ENCODE measurements at regions not wholly inside any gene's neighbourhood (a gene's known extent, or its start where the extent isn't known, plus 50 kb on each side); places are given as distances from the start of the nearest gene placed in this dataset.

DNA sequence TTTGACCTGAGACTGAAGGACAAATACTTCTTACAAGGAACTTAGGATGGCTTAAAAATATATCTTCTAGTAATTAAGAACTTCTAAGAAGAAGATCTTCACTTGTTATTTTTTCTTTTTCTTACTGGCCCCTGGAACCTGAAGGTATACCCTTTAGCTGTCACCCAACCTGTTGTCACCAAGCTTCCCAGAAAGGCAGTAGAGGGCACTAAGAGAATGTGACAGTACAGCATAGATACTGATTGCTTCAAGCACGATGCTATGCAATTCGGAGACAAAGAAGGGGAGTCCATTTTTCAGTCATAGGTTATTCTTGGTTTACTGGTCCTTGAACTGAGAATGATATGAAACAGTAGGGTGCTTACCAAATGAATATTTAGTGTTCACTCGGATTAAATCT, 208.3 kb upstream of the PCDH9 start:
- DNase-seq (ENCODE audit: low spot score): peak; percentile 6

DNA sequence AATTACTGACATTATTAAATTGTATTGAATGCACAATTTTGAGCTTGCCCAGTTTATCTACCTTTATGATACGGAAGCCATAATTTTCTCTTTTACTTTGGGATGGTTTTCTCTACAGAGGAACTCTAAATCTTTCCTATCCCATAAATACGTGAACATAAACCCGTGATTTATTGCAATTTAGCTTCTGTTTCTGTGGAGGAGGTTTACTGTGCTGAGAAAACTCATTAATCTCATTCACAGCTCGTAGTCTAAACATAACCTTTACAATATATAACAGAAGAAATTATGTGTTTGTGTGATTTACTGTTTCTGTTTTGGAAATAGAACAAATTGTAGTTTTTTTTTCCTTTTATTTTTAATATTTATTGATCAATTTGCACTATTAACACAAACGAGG, 207.1 kb upstream of the PCDH9 start:
- no peak for DNase-seq (ENCODE audit: low spot score)

- DNase-seq (ENCODE audit: low spot score): no peak
Measured at GRCh38 chr13:67421475-67421874, 191.3 kb upstream of the PCDH9 start.

DNA sequence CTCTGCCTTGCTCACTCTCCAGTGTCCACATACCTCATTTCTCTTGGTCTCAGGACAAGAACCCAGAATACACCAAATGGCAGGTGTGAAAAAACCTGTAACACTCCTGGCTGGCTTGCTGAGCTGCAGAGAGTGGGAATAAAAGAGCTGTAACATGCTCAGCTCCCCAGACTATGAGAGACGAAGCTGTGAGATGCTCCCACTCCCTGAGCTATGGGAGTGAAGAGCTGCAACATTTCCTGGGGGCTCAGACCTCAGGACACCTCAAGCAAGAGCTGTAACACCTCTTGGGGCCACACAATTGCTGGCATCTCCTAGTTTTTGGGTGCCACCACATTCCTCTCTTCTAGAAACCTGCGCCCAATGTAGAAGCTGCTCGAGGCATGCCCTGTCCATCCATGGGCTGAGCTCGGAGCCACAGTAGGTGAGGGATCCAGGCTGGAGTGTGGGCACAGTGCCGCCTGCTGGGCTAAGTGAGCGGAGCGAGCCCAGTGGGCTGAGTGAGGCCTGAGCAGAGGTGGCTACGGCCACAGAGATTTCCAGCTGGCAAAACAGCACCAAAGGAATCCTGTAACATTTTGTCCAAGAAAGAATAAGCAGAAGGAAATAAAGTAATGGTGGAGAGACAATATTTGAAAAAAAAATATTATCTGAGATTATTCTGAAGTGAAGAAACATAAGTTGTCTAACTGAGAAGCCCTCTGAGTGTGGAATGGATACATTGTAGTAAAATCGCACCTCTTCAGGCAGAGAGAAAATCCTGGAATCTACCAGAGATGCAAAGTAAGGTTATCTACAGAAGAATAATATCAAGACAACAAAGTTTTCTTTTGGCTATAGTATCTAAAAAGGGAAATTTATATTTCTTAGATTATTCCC, 186.2 kb upstream of the PCDH9 start:
- DNase-seq (ENCODE audit: low spot score): peak; percentile 23

DNA sequence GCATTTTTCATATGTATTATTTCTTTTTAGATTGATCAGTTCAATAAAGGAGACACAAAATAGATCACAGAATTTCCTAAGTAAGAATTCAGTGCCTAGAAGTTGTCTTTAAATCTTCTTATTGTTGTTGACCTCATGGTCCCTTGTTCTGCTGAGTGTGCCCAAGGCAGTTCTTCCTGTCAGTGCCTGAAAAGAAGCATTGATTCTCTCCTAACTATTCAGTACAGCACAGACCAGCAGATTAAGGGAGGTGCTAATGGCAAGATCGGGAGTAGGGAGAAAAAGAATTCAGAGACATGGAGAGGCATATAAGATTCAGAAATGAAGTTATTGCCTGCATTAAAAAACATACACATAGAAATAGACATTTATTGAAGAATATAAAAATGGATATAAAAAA, 180.5 kb upstream of the PCDH9 start:
- DNase-seq (ENCODE audit: low spot score): no peak

DNA sequence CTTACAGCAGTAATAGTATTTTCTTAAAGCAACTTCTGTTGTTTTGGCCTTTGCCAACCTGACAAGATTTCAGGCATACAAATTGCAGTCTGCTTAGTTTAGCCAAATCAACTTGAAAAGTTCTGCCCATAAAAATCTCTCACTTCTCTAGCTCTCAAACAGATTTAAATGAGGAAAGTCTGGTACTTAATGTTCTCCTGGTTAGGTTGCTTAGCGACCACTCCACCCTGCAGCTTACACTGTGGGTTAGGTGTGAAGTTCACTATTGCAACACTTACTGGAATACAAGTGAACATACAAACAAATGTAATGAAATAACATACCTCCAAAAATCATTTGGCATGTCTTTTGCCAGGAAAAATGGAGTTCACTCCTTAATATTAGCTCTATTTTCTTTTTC, 178.7 kb upstream of the PCDH9 start:
- peak; percentile 8 for DNase-seq (ENCODE audit: low spot score)

DNA sequence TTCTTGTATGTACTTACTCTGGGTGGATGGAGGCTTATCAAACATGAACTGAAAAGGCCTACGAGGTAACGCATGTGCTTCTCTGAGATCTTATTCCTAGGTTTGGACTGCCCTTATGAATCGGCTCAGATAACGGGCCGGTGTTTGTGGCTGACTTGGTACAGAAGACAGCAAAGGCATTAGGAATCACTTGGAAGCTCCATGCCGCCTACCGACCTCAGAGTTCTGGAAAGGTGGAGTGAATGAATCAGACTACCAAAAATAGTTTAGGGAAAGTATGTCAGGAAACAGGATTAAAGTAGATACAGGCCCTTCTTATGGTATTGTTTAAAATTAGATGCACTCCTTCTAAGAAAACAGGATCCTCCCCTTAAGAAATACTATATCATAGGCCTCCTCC, 172.4 kb upstream of the PCDH9 start:
- DNase-seq (ENCODE audit: low spot score): no peak

DNA sequence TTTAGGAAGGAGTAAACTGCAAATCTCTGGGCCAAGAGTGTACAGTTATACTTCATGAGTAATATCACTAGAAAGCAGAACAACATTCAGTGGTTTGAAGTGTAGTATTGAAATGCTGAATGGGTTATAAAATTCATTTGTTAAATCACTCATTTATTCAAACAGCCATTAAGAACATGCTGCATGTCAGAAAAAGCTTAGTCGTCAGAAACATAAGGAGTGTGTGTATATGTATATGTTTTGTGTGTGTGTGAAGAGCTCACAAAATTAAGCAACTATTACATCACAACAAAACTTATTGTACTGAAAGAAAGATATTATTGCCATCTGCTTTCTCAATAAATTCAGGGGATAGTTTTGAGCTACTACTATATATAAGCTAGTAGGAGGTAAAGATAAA, 165.4 kb upstream of the PCDH9 start:
- DNase-seq (ENCODE audit: low spot score): no peak

DNA sequence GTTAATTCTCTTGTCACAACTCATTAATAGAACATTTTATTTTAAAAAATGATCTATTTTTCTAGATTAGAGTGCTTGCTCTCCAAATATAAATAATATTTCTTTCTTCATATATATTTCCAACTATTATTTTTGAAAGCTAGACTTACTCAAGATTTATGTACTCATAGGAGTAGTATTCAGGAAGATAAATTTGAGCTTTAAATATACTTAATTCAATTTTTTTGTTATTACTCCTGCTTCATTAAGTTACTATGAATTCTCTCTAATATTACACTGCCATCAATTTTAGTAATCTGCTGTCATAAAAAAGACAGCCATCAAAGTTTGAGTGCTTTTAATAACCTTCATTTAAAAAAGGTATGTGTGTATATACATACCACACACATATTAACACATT, 161.9 kb upstream of the PCDH9 start:
- no peak for DNase-seq (ENCODE audit: low spot score)

DNA sequence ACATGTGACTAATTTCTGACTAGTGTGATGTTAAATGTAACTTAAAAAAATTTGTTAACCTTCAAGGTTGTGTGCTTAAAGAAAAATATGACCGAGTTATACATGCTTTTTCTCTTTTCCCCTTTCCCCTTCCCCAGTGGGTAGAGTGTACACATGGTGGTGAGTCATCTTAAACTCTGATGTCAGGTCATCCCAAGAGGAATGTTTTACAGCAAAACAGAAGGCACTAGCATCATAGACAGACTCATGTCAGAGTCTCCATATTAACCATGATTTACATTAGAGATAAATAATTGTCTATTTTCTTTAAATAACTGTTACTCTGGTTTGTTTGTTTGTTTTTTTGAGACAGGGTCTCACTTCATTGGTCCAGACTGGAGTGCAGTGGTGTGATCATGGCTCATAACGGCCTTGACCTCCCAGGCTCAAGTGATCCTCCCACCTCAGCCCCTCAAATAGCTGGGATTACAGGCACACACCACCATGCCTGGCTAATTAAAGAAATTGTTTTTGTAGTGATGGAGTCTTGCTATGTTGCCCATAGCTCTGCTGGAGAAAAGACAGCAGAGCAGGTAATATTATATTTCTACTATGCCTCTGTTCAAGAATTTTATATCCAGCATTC, 160.4 kb upstream of the PCDH9 start:
- no peak for DNase-seq (ENCODE audit: low spot score)

- DNase-seq (ENCODE audit: low spot score): no peak
Measured at GRCh38 chr13:67389171-67389570, 159.0 kb upstream of the PCDH9 start.

DNA sequence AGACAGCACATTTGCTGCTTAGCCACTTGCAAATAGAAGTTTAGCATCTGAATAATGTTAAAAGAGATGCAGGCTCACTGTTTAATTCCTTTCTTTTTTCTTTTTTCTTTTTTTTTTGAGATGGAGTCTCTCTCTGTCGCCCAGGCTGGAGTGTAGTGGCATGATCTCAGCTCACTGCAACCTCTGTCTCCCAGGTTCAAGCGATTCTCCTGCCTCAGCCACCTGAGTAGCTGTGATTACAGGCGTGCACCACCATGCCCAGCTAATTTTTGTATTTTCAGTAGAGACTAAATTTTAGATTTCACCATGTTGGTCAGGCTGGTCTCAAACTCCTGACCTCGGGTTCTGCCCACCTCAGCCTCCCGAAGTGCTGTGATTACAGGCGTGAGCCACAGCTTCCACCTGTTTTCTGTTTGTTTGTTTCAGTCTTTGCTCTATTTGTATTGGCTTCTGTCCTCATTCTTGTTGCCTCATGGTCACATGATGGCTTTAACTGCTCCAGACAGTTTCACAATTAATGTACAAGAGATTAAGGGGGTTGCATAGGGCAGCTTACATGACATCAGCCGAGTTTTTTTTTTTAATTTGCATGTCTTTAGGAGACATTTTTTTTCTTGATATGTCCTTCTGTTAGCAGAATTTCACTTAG, 153.1 kb upstream of the PCDH9 start:
- peak; percentile 15 for DNase-seq (ENCODE audit: low spot score)

GRCh38 chr13:67377919-67378318, 147.8 kb upstream of the PCDH9 start:
- DNase-seq (ENCODE audit: low spot score): no peak

GRCh38 chr13:67374391-67374790, 144.3 kb upstream of the PCDH9 start:
- no peak for DNase-seq (ENCODE audit: low spot score)

- no peak for DNase-seq (ENCODE audit: low spot score)
Measured at GRCh38 chr13:67372868-67373464, 142.8 kb upstream of the PCDH9 start.

GRCh38 chr13:67369895-67370660, 139.9 kb upstream of the PCDH9 start:
- DNase-seq (ENCODE audit: low spot score): no peak

- DNase-seq (ENCODE audit: low spot score): no peak
Measured at GRCh38 chr13:67367399-67367798, 137.3 kb upstream of the PCDH9 start.

GRCh38 chr13:67366533-67366932, 136.4 kb upstream of the PCDH9 start:
- no peak for DNase-seq (ENCODE audit: low spot score)

GRCh38 chr13:67355812-67356476, 125.8 kb upstream of the PCDH9 start:
- no peak for DNase-seq (ENCODE audit: low spot score)

- DNase-seq (ENCODE audit: low spot score): no peak
Measured at GRCh38 chr13:67353941-67354340, 123.8 kb upstream of the PCDH9 start.

DNA sequence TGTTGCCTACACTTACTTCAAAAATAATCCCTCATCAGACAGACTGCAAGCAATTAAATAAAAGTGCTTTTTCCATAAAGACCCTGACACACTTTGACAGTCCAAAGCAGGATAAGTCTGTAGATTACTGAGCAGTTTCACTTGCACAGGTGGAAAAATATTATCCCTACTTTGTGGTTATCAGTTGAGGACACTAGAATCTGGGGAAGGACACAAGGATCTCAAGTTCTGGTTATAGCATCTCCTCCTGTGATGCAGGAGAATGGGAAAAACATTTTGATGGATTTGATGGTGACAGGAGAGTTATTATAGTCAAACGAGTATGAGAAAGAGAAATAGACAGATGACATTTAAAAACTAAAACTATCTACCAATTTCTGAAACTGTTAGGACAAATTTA, 122.9 kb upstream of the PCDH9 start:
- no peak for DNase-seq (ENCODE audit: low spot score)

- DNase-seq (ENCODE audit: low spot score): no peak
Measured at GRCh38 chr13:67351909-67352308, 121.8 kb upstream of the PCDH9 start.
